Thoracic aorta (tissue), 2 donors: ENCODE measurements at regions not wholly inside any gene's neighbourhood (a gene's known extent, or its start where the extent isn't known, plus 50 kb on each side); places are given as distances from the start of the nearest gene placed in this dataset.

Experiments used
- ATAC-seq: fragments of 150-250 bp; one replicate; pipeline ENCODE4 v1.8.0; 2017; ENCODE audit warnings: low read depth; ENCODE audit not compliant: insufficient number of reproducible peaks, low FRiP score
- DNase-seq: peaks from one replicate; pipeline ENCODE4 v3.0.0-alpha.2; 2020; ENCODE audit warnings: low spot score
- H3K27ac ChIP-seq, 2 donors: fragments of 200-600 bp; sonication (generic); 1 replicate in 1 of 2; 2 replicates in 1 of 2; pipeline ENCODE4 v1.5.1; 2016; ENCODE audit warnings: mild to moderate bottlenecking in 2 of 2, moderate library complexity in 2 of 2
- H3K27me3 ChIP-seq: fragments of 200-600 bp; sonication (generic); replicated peaks from 2 replicates; pipeline ENCODE4 v1.6.0; 2016; ENCODE audit warnings: mild to moderate bottlenecking; ENCODE audit not compliant: insufficient read depth
- H3K36me3 ChIP-seq: fragments of 200-600 bp; sonication (generic); one replicate; pipeline ENCODE4 v1.5.1; 2016
- H3K4me1 ChIP-seq, 2 donors: fragments of 200-600 bp; sonication (generic); 1 replicate in 1 of 2; 2 replicates in 1 of 2; pipeline versions ENCODE4 v1.5.1 to v1.6.0; 2016; ENCODE audit warnings: low read depth in 2 of 2, mild to moderate bottlenecking in 1 of 2; ENCODE audit not compliant: control insufficient read depth in 1 of 2
- H3K4me3 ChIP-seq: fragments of 200-600 bp; sonication (generic); 2 replicates; pipeline ENCODE4 v1.5.1; 2016; ENCODE audit warnings: mild to moderate bottlenecking
- H3K9me3 ChIP-seq: fragments of 200-600 bp; sonication (generic); 2 replicates; pipeline ENCODE4 v1.5.1; 2016
- CTCF ChIP-seq: fragments of 200-600 bp; sonication (generic); IDR thresholded peaks from one replicate; pipeline ENCODE4 v1.5.1; 2019; ENCODE audit warnings: antibody characterized with exemption

GRCh38 chr12:66774929-66775328 is 96.1 kb upstream of the GRIP1 start:
- no peaks in the 10 kb centered on the region for H3K4me1 ChIP-seq
- no peak for DNase-seq
- no peaks in the 10 kb centered on the region for H3K36me3 ChIP-seq
- no peak for ATAC-seq
- no peaks in the 10 kb centered on the region for H3K9me3 ChIP-seq
- H3K27me3 ChIP-seq = no peaks in the 10 kb centered on the region
- no peak for TF ChIP-seq CTCF
- H3K4me3 ChIP-seq = no peak overlapping the region
- no peak overlapping the region for H3K27ac ChIP-seq

- Histone ChIP-seq H3K4me1 (no peaks in the 10 kb centered on the region), H3K27me3 (no peaks in the 10 kb centered on the region), H3K4me3 (no peak overlapping the region), H3K9me3 (no peaks in the 10 kb centered on the region), H3K36me3 (no peaks in the 10 kb centered on the region), H3K27ac (no peak overlapping the region)
- TF ChIP-seq CTCF = no peak
- no peak for ATAC-seq
- DNase-seq = no peak
These were observed 97.0 kb upstream of the GRIP1 start for GRCh38 chr12:66775871-66776270.

GRCh38 chr12:66776974-66777373 is 98.1 kb upstream of the GRIP1 start:
- Histone ChIP-seq H3K27ac (no peak overlapping the region), H3K36me3 (no peaks in the 10 kb centered on the region), H3K9me3 (no peaks in the 10 kb centered on the region), H3K4me3 (no peak overlapping the region), H3K27me3 (no peaks in the 10 kb centered on the region), H3K4me1 (no peaks in the 10 kb centered on the region)
- TF ChIP-seq CTCF = no peak
- ATAC-seq (no peak), DNase-seq (no peak)

GRCh38 chr12:66779466-66779865 is 100.6 kb upstream of the GRIP1 start:
- H3K4me1 ChIP-seq = no peaks in the 10 kb centered on the region
- no peak overlapping the region for H3K27ac ChIP-seq
- no peaks in the 10 kb centered on the region for H3K9me3 ChIP-seq
- TF ChIP-seq CTCF = no peak
- H3K36me3 ChIP-seq = no peaks in the 10 kb centered on the region
- no peak for ATAC-seq
- H3K27me3 ChIP-seq = no peaks in the 10 kb centered on the region
- no peak overlapping the region for H3K4me3 ChIP-seq
- no peak for DNase-seq

GRCh38 chr12:66786531-66787308 is 107.8 kb upstream of the GRIP1 start:
- no peak for ATAC-seq
- Histone ChIP-seq H3K4me3 (no peak overlapping the region), H3K4me1 (no peaks in the 10 kb centered on the region), H3K27me3 (no peaks in the 10 kb centered on the region), H3K36me3 (no peaks in the 10 kb centered on the region), H3K27ac (no peak overlapping the region), H3K9me3 (no peaks in the 10 kb centered on the region)
- DNase-seq = no peak
- no peak for TF ChIP-seq CTCF
